Stimulated activated CD4-positive, alpha-beta T cell treated with anti-CD3 and anti-CD28 coated beads, Interleukin-2, amount 100 ng/mL, for 4 hours (primary cell): ENCODE measurements at regions not wholly inside any gene's neighbourhood (a gene's known extent, or its start where the extent isn't known, plus 50 kb on each side); places are given as distances from the start of the nearest gene placed in this dataset.
"Not testable (repeated sequence)": the region's sequence is repeated elsewhere in the genome, so short reads cannot be mapped to it uniquely, and the experiment has no call there.

Experiments used
- DNase-seq: peaks from one replicate; pipeline ENCODE4 v3.0.0-alpha.2; 2020; ENCODE audit warnings: low read depth

- DNase-seq, result no peak
Observed at GRCh38 chr1:58934706-58935105, 150.9 kb upstream of the JUN start.

DNA sequence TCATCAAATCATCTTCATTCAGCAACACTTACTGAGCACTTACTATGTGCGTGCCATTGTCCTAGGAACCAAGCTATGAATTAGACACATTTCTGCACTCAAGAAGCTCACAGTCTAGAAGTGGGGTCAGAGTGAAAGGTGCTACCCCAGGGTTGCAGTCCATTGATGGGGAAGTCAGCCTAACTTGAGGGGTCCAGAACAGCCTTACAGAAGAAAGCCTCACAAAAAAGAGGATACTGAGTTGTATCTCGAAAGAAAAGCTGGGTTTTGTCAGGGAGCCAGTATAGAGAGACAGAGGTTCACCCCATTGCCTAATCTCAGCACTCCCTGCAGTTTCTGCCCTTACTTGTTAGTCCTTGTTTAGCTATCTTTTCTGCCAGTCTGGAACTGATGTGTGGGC, 153.1 kb upstream of the JUN start:
- no peak for DNase-seq

- no peak for DNase-seq
Observed at GRCh38 chr1:58939146-58939545, 155.3 kb upstream of the JUN start.

DNA sequence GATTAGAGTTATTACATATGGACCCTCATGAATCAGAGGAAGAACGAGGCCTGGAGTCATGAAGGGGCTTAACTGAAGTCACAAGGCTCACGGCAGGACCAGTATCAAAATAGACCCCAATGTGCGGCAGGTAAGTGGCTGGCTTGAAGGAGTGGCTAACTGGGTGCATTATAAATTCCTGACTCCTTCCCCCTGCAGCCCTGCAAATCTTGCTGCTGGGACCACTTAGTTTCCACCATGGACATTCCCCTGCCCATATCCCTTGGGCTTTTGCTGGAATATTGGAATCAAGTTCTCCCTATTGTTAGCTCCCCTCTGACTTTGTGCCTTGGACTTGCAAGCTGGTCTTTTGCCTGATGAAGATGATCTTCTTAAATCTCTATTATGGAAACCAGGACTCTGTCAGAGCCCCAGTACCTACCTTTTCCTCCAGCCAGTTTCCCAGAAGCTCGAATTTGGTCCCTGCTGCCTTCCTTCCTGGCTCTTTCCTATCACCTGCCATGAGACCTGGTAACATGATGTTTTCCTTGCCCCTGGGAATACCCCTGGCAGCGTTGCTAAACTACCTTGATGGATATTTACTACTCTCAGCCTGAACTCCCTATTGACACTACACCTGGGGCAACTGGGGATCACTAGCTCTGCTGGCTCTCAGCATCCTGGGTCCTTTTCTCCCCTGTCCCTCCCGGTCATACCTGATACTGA, 156.0 kb upstream of the JUN start:
- DNase-seq, result no peak

GRCh38 chr1:58941471-58942289, 157.8 kb upstream of the JUN start:
- no peak for DNase-seq

- no peak for DNase-seq
Observed at GRCh38 chr1:58942759-58943191, 158.9 kb upstream of the JUN start.

GRCh38 chr1:58943776-58944175, 159.9 kb upstream of the JUN start:
- DNase-seq, result no peak

DNA sequence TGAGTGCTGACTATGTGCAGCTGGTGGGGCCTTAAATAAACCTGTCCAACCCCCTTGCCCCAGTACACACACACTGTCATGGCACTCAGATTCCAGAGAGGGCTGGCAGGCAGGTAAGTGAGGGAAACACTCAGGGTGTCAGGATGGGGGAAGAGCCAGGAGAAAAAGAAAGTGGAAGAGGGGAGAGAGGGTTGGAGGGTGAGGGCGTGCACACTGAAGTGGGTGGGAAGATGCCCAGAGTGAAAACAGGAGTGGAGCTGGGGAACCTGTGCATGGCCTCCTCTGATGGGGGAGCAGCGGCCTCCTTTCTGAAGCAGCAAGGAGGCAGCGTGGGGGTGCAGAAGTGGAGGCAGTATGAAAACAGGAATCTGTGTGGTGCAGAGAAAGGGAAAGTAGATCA, 160.6 kb upstream of the JUN start:
- DNase-seq, result no peak

DNA sequence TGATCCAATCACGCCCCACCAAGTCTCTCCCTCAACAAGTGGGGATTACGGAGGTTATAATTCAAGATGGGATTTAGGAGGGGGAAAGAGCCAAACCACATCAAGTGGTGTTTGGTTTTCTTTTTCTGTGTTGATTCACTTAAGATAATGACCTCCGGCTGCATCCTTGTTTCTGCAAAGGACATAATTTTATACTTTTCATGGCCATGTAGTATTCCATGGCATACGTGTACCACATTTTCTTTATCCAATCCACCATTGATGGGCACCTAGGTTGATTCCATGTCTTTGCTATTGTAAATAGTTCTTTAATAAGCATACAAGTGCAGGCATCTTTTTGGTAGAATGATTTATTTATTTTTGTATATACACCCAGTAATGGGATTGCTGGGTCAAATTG, 162.5 kb upstream of the JUN start:
- no peak for DNase-seq

DNA sequence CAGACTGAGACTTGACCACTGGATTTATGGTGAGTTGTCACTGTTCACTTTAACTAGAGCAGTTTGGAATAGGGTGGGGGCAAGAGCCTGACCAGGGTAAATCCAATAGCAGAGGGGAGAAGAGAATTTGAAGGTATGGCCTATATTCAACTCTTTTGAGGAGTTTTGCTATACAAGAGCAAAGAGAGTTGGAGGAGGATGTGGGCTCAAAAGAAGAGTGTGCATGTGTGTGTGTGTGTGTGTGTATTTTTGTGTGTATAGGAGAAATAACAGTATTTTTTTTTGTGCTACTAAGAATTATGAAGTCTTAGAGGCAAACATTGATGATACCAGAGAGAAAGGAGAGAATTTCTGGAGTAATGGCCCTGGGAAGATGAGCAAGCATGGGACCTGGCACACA, 164.8 kb upstream of the JUN start:
- DNase-seq, result no peak

GRCh38 chr1:58949551-58950220, 165.8 kb upstream of the JUN start:
- no peak for DNase-seq

- no peak for DNase-seq
Observed at GRCh38 chr1:58950897-58951296, 167.1 kb upstream of the JUN start.

DNA sequence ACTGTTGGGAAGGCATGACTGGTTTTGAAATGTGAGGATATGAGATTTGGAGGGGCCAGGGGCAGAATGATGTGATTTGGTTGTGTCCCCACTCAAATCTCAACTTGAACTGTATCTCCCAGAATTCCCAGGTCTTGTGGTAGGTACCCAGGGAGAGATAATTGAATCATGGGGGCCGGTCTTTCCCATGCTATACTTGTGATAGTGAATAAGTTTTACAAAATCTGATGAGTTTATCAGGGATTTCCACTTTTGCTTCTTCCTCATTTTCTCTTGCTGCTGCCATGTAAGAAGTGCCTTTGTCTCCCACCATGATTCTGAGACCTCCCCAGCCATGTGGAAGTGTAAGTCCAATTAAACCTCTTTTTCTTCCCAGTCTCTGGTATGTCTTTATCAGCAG, 170.1 kb upstream of the JUN start:
- DNase-seq, result not testable (repeated sequence)

GRCh38 chr1:58963287-58963686, 179.4 kb upstream of the JUN start:
- not testable (repeated sequence) for DNase-seq

DNA sequence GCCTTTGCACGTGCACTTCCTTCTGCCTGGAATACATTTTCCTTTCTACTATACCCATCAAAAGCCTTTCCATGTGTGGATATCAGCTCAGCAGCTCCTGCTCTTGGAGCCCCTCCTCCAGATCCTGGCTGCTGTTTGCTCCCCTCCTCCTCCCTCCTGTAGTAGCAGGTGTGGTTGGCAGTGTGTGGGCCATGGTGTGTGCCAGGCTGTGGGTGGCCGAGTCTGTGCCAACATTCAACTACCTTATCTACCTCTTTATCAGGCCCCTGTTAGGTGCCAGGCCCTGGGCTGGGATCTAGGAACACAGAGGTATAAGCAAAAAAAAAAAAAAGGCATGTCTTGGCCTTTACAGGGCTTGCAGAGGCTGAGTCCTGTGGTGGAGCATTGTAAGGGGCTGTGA, 180.6 kb upstream of the JUN start:
- DNase-seq, result no peak

- DNase-seq, result no peak
Observed at GRCh38 chr1:58964880-58965279, 181.0 kb upstream of the JUN start.

GRCh38 chr1:58966103-58966916, 182.5 kb upstream of the JUN start:
- DNase-seq, result no peak

GRCh38 chr1:58966917-58967740, 183.3 kb upstream of the JUN start:
- DNase-seq, result no peak

GRCh38 chr1:58968360-58968952, 184.6 kb upstream of the JUN start:
- no peak for DNase-seq

DNA sequence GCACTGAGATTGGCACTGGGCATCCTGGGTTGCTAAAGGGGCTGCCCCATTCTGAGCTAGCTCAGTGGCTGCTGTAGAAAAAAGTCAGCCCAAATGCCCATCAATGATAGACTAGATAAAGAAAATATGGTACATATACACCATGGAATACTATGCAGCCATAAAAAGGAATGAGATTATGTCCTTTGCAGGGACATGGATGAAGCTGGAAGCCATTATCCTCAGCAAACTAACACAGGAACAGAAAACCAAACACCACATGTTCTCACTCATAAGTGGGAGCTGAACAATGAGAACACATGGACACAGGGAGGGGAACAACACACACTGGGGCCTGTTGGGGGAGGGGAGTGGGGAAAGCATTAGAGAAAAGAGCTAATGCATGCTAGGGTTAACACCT, 185.3 kb upstream of the JUN start:
- not testable (repeated sequence) for DNase-seq

- no peak for DNase-seq
Observed at GRCh38 chr1:58971629-58972140, 187.8 kb upstream of the JUN start.
